NOMO-1 treated with dmso at 0.1 percent for 144 hours (cell line): ENCODE measurements at regions not wholly inside any gene's neighbourhood (a gene's known extent, or its start where the extent isn't known, plus 50 kb on each side); places are given as distances from the start of the nearest gene placed in this dataset.

Experiments
- DNase-seq: peaks from one replicate; lab custom pipeline; 2025; ENCODE audit not compliant: unreplicated experiment; lab: John Stamatoyannopoulos, UW

- DNase-seq, result no peak
Observed at GRCh38 chr14:89500303-89500702, 83.3 kb upstream of the FOXN3 start.

- DNase-seq, result no peak
Observed at GRCh38 chr14:89498878-89499277, 81.8 kb upstream of the FOXN3 start.

- no peak for DNase-seq
Observed at GRCh38 chr14:89495718-89496117, 78.7 kb upstream of the FOXN3 start.

GRCh38 chr14:89493877-89494634 lies 77.0 kb upstream of the FOXN3 start:
- DNase-seq, result no peak

DNA sequence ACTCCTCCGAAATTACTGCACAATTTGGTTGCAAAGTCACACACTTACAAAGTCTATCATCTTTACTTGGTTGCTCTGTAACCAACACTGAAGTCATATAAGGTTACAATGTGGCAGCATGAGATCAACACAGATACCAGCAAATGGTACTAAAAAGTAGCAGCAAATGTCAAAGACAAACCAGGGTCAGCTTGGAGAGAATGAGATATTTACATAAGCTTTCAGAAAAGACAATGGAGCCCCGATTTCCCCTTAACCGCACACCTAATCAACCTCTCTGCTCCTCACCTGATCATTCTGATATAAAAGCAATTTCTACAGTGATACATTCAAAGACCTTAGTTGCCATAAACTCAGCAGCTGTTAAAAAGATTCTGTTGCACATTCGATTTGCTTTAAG lies 76.4 kb upstream of the FOXN3 start:
- no peak for DNase-seq

DNA sequence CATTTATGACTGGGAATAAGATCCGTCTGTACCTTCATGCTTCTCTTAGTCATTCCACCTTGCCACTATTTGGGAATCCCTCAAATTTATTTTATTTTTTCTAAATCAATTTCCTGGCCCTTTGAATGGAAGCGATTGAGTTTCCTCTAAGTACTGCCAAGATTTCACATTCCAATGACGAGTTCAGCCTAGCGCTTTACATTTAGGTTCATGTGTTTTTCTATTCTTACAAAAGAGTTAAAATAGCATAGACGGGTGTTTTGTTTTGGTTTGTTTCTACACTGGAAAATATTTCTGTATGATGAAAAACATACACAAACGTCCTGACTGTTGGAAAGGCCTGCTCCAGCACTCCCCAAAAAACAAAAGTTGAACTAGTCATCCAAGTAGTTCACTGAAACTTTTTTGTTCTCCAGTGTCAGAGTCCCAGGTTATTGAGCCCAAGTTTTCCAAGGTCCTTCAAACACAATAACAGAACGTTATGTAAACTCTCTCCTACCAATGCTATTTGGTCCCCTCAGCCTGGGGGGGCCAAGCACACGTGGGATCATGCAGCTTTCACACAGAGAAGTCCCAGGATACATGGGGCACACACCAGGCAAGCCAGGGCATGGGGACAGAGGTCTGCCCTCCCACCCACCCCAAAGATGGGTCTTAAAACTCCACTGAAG lies 74.8 kb upstream of the FOXN3 start:
- DNase-seq, result no peak

DNA sequence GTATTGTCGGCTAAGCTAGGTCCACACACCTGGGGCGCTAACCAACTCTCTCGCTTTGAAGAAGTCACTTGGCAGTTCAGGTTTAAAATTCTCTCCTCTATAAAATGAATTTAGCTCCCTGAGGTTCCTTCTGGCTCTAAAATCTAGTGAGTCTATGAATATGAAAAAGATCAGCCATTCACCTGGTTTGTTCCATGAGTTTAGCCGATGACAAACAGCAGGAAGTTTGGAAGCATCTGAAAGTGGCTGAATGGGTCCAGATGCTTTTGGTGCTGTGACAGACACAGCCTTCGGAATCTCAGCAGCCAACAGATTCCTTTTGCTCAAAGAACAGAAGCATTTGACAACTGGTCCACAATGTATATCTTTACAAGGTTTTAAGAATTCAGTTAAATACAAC lies 73.4 kb upstream of the FOXN3 start:
- DNase-seq, result no peak

GRCh38 chr14:89489761-89490437 lies 72.9 kb upstream of the FOXN3 start:
- no peak for DNase-seq

DNA sequence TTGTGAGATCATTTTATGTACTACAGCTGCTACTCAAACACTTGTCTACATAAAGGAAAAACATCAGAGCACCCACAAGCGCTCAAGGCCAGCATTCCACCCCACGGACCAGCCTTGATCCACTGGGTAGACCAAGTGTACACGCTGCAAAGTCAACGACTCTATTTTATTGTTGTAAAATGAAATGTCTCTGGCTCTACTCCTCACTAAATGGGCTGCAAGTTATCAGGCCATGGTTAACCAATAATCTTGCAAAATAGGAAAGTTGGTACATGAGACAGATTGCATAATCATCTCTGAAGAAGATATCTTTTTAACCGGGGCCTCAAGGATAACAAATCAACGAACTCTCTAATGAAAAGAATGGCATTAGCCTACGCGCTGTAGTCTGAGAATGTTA lies 69.9 kb upstream of the FOXN3 start:
- peak; percentile 51 for DNase-seq

GRCh38 chr14:89486505-89486904 lies 69.5 kb upstream of the FOXN3 start:
- peak; percentile 36 for DNase-seq

GRCh38 chr14:89485264-89485663 lies 68.2 kb upstream of the FOXN3 start:
- DNase-seq, result no peak

DNA sequence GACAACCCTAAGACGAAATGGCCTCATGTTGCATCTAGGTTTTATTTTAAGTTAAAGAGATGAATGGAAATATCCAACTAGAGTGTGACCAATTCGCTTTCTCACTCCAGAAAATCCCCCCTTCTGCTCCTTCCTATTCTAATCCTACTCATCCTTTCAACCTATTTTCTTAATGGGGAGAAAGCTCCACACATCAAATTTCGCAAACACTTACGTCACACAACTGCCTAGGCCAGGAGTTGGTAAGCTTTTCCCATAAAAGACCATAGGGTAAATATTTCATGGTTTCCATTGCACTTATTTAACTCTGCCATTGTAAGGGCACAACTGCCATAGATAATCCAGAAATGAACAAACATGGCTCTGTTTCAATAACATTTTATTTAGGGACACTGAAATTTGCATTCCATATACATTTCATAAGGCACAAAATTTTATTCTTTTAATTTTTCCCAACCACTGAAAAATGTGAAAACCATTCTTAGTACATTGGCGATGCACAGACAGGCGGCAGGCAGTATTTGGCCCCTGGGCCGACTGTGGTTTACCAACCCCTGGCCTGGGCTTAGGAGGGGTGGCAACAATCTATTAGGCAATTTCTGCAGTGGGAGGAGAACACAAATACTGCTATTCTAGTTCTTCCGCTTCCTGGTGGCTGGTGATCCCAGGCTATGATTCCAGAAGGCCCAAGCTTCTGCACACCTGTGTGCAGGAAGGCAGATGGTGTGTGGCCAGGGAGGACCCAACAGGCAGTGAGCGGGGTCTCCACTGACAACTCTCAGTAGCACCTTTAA lies 67.2 kb upstream of the FOXN3 start:
- DNase-seq, result peak; percentile 80

DNA sequence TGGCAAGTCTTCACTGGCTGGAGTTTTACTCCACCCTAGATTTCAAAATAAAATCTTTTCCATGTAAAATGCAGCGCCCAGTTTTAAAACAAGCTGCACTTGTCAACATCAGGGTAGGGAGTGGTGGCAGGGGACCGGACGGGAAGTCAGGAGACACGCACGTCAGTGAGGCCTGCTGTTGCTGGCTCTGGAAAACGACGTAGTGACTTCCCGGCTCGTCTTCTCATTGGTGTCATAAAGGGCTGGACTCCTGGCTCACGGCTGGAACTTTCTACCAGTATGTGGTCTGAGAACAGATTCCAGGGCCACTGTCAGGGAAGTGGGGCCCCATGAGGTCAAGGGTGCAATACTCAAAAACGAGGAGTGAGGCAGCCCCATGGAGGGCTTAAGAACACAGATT lies 64.2 kb upstream of the FOXN3 start:
- DNase-seq, result no peak

GRCh38 chr14:89480278-89480677 lies 63.2 kb upstream of the FOXN3 start:
- DNase-seq, result no peak

DNA sequence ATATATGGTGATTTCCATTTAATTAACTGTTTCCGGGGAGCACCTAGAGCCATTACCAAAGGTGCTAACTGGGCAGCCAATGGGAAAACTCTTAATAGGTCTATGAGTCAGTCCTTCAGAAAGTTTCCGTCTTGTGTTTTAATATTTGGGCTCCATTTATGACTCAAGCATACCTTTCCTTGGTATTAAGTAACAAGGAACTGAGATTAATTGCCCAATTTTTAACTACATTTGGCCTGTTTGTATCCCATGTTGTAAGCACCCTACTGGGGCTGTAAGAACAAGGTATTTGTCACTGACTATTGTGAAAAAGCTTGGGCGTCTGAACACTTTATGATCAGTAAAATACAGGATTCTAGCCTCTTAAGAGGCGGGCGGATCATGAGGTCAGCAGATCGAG lies 62.8 kb upstream of the FOXN3 start:
- peak; percentile 72 for DNase-seq

- DNase-seq, result no peak
Observed at GRCh38 chr14:89477391-89477790, 60.4 kb upstream of the FOXN3 start.

DNA sequence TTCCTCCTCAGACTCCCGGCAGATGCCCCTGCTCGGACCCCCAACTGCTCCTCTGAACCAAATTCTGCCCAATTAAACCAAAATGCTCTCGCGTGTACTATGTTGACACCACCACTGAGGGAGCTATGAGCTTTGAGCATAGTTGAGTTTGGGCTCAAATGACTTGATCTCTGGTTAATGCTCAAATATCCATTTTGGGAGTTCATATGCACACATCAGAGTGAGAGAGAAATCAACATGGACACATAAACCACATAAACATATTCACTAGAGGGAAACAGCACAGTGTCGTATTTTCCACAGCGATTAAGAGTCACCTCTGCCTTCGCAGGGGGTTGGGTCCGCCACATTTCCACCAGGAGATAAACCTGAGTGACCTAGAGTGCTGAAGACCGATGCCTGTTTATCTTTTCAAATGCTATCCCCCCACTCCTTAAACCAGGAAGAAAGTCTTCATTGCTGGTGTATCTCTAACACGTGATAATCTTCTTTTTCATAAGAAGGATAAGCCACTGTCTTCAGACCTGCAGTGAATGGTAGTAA lies 59.4 kb upstream of the FOXN3 start:
- no peak for DNase-seq

DNA sequence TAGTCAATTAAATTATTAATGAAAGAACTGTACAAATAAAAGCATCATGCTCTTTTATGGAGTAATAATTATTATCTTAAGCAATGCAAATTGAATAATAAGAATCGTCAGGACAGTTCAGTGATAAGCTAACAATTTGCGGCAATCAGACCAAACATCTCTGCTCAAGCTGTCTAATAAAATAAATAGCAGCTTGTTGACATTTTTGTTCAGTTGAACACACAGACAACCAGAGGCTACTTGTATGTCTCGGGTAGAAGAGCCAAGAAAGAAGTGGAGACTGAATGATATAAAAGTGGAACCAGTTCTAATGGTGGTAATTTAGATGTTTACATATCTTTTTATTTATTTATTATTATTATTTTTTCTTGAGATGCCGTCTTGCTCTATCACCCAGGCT lies 57.4 kb upstream of the FOXN3 start:
- no peak for DNase-seq

DNA sequence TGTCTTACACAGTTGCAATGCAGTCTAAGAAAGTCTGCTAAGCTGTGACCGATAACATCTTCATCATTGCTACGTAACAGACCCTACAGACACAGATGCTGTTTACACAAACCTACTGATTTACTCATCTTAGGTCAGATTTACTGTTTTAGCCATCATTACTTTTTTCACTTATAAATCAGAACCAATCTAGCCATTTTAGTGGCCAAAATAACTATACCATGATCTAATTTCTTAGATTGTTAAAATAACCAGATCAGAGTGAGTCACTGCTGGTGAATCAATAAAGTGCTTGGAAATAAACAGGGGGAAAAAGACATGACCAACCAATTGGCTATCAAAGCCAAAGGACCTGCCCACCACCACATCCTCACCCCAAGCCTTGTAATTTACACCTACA lies 57.0 kb upstream of the FOXN3 start:
- no peak for DNase-seq

- no peak for DNase-seq
Observed at GRCh38 chr14:89473569-89473968, 56.5 kb upstream of the FOXN3 start.

- no peak for DNase-seq
Observed at GRCh38 chr14:89470401-89470800, 53.4 kb upstream of the FOXN3 start.
